ENCODE measurements at regions not wholly inside any gene's neighbourhood (a gene's known extent, or its start where the extent isn't known, plus 50 kb on each side); places are given as distances from the start of the nearest gene placed in this dataset.

DNA sequence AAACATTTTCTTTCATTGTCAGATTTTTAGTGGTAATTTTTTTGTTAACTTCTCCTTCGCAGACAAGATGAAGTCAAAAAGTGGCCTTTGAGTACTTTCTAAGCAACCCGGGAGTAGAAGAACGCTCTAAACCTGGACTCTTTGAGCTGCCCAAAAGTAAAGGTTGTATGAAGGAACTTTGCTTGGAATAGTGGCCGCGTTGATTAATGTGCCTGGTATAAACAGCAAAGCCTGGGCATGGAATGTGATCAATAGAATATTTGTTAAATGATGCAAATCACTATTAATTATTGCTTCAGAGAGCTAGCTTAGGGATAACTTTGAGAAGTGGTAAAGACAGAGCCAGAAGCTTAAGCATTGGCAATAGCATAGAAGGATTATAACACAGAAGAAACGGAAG, 475.1 kb upstream of the ANKRD30A start:
- no peak overlapping the region for H3K4me3 ChIP-seq (replicated peaks; ENCODE audit: low read depth, low read length)
- no peak for DNase-seq (ENCODE audit: low read depth)
- TF ChIP-seq, protein P1, sequence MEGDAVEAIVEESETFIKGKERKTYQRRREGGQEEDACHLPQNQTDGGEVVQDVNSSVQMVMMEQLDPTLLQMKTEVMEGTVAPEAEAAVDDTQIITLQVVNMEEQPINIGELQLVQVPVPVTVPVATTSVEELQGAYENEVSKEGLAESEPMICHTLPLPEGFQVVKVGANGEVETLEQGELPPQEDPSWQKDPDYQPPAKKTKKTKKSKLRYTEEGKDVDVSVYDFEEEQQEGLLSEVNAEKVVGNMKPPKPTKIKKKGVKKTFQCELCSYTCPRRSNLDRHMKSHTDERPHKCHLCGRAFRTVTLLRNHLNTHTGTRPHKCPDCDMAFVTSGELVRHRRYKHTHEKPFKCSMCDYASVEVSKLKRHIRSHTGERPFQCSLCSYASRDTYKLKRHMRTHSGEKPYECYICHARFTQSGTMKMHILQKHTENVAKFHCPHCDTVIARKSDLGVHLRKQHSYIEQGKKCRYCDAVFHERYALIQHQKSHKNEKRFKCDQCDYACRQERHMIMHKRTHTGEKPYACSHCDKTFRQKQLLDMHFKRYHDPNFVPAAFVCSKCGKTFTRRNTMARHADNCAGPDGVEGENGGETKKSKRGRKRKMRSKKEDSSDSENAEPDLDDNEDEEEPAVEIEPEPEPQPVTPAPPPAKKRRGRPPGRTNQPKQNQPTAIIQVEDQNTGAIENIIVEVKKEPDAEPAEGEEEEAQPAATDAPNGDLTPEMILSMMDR (IDR thresholded peaks at IDR 0.05; ENCODE audit: low read length, missing control alignments): no peak

DNA sequence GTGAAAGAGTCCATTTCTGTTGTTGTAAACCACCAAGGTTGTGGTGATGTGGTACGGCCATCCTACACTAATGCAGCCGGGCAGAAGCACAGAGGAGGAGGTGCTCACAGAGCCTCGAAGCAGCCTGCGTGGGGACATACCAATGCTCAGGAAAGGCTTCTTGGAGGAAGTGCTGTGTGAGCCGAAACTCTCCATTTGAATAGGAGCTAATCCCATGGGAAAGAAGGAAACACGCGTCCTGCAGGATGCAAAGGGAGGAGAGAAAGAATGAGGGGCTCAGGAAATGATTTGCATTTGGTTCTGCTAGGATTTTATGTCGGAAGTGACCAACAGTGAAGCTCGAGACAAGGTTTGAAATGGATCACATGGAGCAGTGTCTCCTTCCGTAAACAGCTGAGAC, 477.9 kb upstream of the ANKRD30A start:
- no peak for DNase-seq (ENCODE audit: low read depth)
- TF ChIP-seq, protein P1 (IDR thresholded peaks at IDR 0.05; ENCODE audit: low read length, missing control alignments): no peak
- H3K4me3 ChIP-seq (replicated peaks; ENCODE audit: low read depth, low read length): no peak overlapping the region

DNA sequence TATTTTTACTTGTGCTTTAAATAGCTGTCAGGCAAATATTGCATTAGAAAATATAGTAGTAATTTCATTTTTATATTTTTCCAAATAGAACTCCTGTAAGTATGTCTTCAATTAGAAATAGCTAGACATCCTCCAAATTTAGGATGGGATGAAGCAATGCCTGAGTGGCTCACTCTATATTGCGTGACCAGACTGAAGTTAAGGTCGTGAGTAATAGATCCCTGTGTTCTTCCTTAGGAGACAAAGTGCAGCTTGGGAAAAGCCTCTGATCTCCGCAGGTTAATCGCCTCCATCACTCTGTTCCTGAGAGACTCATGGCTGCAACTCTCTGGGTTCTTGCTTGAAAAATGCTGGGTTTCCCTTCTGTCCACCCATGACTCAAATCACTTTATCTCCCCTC, 484.8 kb upstream of the ANKRD30A start:
- no peak overlapping the region for H3K4me3 ChIP-seq (replicated peaks; ENCODE audit: low read depth, low read length)
- TF ChIP-seq, protein P1 (IDR thresholded peaks at IDR 0.05; ENCODE audit: low read length, missing control alignments): no peak
- no peak for DNase-seq (ENCODE audit: low read depth)

DNA sequence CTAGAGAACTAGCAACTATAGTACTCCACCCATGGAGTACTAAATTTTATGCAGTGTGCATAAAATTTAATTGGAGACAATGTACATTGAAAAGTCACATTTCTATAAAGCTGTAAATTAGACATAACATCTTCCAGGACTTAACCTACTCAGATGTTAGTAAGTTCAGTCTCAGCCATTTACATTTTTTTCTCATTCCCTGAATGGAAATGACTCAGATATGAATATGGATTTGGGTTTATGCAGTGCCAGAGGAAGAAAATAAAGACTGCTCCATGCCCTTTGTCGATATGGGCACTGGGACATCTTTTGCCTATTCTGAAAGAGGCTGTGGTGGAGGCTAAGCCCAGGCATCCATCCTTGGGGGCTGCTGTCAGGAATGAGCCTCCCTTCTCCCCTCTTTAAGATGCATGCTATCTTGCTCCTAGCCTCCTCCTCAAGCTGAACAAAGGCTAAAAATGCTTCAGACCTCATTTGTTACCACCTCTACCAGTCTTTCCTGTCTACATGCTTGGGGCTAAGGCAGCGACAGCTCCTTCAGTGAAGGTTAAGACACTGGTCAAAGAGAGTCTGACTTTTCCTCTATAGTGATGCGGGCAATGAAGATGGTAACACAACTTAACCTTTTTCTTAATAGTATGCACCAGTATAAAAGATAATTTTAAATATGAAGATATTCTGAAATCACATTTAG, 486.8 kb upstream of the ANKRD30A start:
- TF ChIP-seq, protein P1 (IDR thresholded peaks at IDR 0.05; ENCODE audit: low read length, missing control alignments): no peak
- H3K4me3 ChIP-seq (replicated peaks; ENCODE audit: low read depth, low read length): no peak overlapping the region
- DNase-seq (ENCODE audit: low read depth): no peak

DNA sequence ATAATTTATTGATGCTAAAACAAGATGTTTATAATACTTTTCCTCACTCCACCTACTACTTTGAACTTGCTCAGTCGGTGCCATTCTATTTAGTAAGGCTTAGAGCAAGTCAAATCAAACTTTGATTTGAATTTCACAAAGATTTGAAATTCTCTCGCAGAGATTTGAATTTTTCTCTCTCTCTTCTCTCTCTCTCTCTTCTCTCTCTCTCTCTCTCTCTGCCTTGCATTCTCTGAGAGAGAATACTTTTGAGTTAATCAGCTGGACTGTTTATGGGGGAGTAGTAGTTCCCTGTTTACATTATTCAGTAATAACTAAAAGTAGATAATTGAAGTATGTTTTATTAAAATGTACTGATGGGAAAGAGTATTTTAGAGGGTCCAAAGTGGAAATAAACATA, 488.5 kb upstream of the ANKRD30A start:
- TF ChIP-seq, protein P1 (IDR thresholded peaks at IDR 0.05; ENCODE audit: low read length, missing control alignments): no peak
- DNase-seq (ENCODE audit: low read depth): no peak
- H3K4me3 ChIP-seq (replicated peaks; ENCODE audit: low read depth, low read length): no peak overlapping the region

DNA sequence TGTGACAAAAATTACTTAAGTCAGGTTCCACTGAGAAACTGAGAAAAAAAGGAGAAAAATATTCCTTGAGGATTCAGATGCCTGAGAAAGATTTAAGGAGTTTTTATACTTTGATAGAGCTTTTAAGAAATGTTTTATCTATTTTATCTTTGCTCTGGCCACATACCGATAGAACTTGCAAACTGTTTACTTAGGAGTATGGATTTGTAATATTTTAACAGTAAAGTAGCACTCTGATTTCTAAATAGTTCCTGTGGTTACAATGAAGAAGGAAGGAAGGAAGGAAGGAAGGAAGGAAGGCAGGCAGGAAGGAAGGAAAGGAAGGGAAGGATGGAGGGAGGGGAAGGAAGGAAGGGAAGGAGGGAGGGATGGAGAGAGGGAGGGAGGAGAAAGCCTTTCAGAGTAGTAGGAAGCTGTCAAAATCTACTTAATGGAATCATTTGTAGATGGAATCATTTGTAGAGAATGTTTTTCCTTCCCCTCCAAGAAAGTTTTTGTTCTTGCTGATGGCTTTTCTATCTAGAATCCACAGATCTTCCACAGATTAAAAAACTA, 489.0 kb upstream of the ANKRD30A start:
- TF ChIP-seq, protein P1 (IDR thresholded peaks at IDR 0.05; ENCODE audit: low read length, missing control alignments): no peak
- DNase-seq (ENCODE audit: low read depth): no peak
- no peak overlapping the region for H3K4me3 ChIP-seq (replicated peaks; ENCODE audit: low read depth, low read length)

DNA sequence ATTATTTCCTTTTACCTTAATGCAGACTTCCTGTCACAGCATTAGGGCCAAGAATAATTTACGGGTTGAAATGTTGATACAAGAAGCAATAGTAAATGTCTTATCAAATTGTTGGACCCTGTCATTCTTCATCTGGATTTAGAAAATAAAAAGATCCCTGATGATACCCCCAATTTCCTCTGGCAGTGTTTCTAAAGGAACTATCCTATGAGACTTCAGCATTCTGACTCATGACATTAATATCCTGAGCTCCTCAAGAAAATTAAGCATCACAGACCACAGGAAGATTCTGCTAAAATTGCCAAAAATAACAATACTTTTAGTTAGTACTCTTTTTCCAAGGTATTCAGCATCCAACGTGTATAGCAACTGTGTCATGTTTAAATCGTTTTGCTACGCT, 490.5 kb upstream of the ANKRD30A start:
- peak; percentile 45 for DNase-seq (ENCODE audit: low read depth)
- no peak overlapping the region for H3K4me3 ChIP-seq (replicated peaks; ENCODE audit: low read depth, low read length)
- TF ChIP-seq, protein P1 (IDR thresholded peaks at IDR 0.05; ENCODE audit: low read length, missing control alignments): no peak
